Liver (tissue), 8 donors: ENCODE measurements at regions not wholly inside any gene's neighbourhood (a gene's known extent, or its start where the extent isn't known, plus 50 kb on each side); places are given as distances from the start of the nearest gene placed in this dataset.

Source experiments
- DNase-seq: peaks from one replicate; pipeline ENCODE4 v3.0.0-alpha.2; 2017; ENCODE audit warnings: low spot score
- H3K27ac ChIP-seq, 2 donors: one replicate each; pipeline ENCODE4 v1.7.0; 2013; ENCODE audit warnings: inconsistent platforms in 2 of 2, low read length in 2 of 2, control low read depth in 1 of 2, low read depth in 1 of 2, mild to moderate bottlenecking in 1 of 2
- H3K27me3 ChIP-seq, 4 donors: one replicate each; pipeline versions ENCODE4 v1.6.1 to v1.7.0; 2013; ENCODE audit warnings: low read length in 3 of 4, inconsistent platforms in 1 of 4, mild to moderate bottlenecking in 1 of 4, moderate library complexity in 1 of 4; ENCODE audit not compliant: control insufficient read depth in 4 of 4, insufficient read depth in 4 of 4
- H3K36me3 ChIP-seq, 4 donors: one replicate each; pipeline versions ENCODE4 v1.6.1 to v1.7.0; 2013; ENCODE audit warnings: low read length in 3 of 4, mild to moderate bottlenecking in 3 of 4, low read depth in 1 of 4, moderate library complexity in 1 of 4; ENCODE audit not compliant: control insufficient read depth in 4 of 4, insufficient read depth in 3 of 4
- H3K4me1 ChIP-seq, 4 donors: one replicate each; pipeline versions ENCODE4 v1.6.1 to v1.7.0; 2013; ENCODE audit warnings: low read length in 3 of 4, mild to moderate bottlenecking in 3 of 4, moderate library complexity in 1 of 4; ENCODE audit not compliant: control insufficient read depth in 4 of 4, insufficient read depth in 4 of 4
- H3K4me3 ChIP-seq, 3 donors: one replicate each; pipeline versions ENCODE4 v1.6.1 to v1.7.0; 2013; ENCODE audit warnings: low read length in 3 of 3, control low read depth in 1 of 3, low read depth in 1 of 3, mild to moderate bottlenecking in 1 of 3
- H3K9ac ChIP-seq, 2 donors: one replicate each; pipeline ENCODE4 v1.7.0; 2013; ENCODE audit warnings: low read length in 2 of 2, mild to moderate bottlenecking in 2 of 2, moderate library complexity in 2 of 2, control low read depth in 1 of 2, low read depth in 1 of 2
- H3K9me3 ChIP-seq, 4 donors: one replicate each; pipeline versions ENCODE4 v1.6.1 to v1.7.0; 2013; ENCODE audit warnings: low read length in 3 of 4; ENCODE audit not compliant: control insufficient read depth in 4 of 4
- ATF3 ChIP-seq: IDR thresholded peaks from 2 replicates; pipeline ENCODE4 v1.6.1; 2016; ENCODE audit warnings: antibody characterized with exemption
- CTCF ChIP-seq: fragments of 150-350 bp; IDR thresholded peaks from 2 replicates; pipeline ENCODE4 v1.5.1; 2017; ENCODE audit warnings: improper control_type of control experiment, low read depth, low read length; ENCODE audit not compliant: missing input control
- EGR1 ChIP-seq, 2 donors: IDR thresholded peaks; 2 replicates each; pipeline ENCODE4 v1.6.1; 2016 to 2018; ENCODE audit warnings: antibody characterized with exemption in 2 of 2, low read depth in 2 of 2
- FOXA1 ChIP-seq: IDR thresholded peaks from 2 replicates; pipeline ENCODE4 v1.6.1; 2016; ENCODE audit warnings: antibody characterized with exemption
- FOXA2 ChIP-seq: IDR thresholded peaks from 2 replicates; pipeline ENCODE4 v1.6.1; 2016; ENCODE audit warnings: antibody characterized with exemption
- GABPA ChIP-seq, 2 donors: IDR thresholded peaks in 1 of 2; conservative IDR thresholded peaks in 1 of 2; 2 replicates each; pipeline ENCODE4 v1.6.1; 2016; ENCODE audit warnings: antibody characterized with exemption in 2 of 2, mild to moderate bottlenecking in 1 of 2, moderate library complexity in 1 of 2
- HNF4A ChIP-seq, 2 donors: conservative IDR thresholded peaks; 2 replicates each; pipeline ENCODE4 v1.6.1; 2016; ENCODE audit warnings: antibody characterized with exemption in 2 of 2, mild to moderate bottlenecking in 2 of 2
- HNF4G ChIP-seq: IDR thresholded peaks from 2 replicates; pipeline ENCODE4 v1.6.1; 2016; ENCODE audit warnings: antibody characterized with exemption
- JUND ChIP-seq, 2 donors: IDR thresholded peaks; 2 replicates each; pipeline ENCODE4 v1.6.1; 2016; ENCODE audit warnings: antibody characterized with exemption in 2 of 2
- MAX ChIP-seq: IDR thresholded peaks from 2 replicates; pipeline ENCODE4 v1.6.1; 2016; ENCODE audit warnings: antibody characterized with exemption
- NR2F2 ChIP-seq: IDR thresholded peaks from 2 replicates; pipeline ENCODE4 v1.6.1; 2016; ENCODE audit warnings: antibody characterized with exemption
- RAD21 ChIP-seq, 2 donors: IDR thresholded peaks; 2 replicates each; pipeline ENCODE4 v1.6.1; 2016; ENCODE audit warnings: antibody characterized with exemption in 2 of 2, mild to moderate bottlenecking in 2 of 2
- REST ChIP-seq: IDR thresholded peaks from 2 replicates; pipeline ENCODE4 v1.6.1; 2016; ENCODE audit warnings: antibody characterized with exemption, mild to moderate bottlenecking
- RXRA ChIP-seq, 2 donors: IDR thresholded peaks; 2 replicates each; pipeline ENCODE4 v1.6.1; 2017 to 2018; ENCODE audit warnings: antibody characterized with exemption in 2 of 2, mild to moderate bottlenecking in 1 of 2
- SP1 ChIP-seq: IDR thresholded peaks from 2 replicates; pipeline ENCODE4 v1.6.1; 2018; ENCODE audit warnings: antibody characterized with exemption, mild to moderate bottlenecking
- TAF1 ChIP-seq: conservative IDR thresholded peaks from 2 replicates; pipeline ENCODE4 v1.6.1; 2016; ENCODE audit warnings: antibody characterized with exemption, mild to moderate bottlenecking
- YY1 ChIP-seq: IDR thresholded peaks from 2 replicates; pipeline ENCODE4 v1.6.1; 2016; ENCODE audit warnings: antibody characterized with exemption, mild to moderate bottlenecking
- ZBTB33 ChIP-seq: IDR thresholded peaks from 2 replicates; pipeline ENCODE4 v1.6.1; 2016; ENCODE audit warnings: antibody characterized with exemption
- WGBS: extraction: QIAGEN DNeasy Blood & Tissue Kit; methylation state at CpG from one replicate; pipeline ENCODE4 v1.1.7; 2013; 5-methylcytosine and 5-hydroxymethylcytosine counted together
- donor health status: healthy.
- donor health status: healthy.
- donor health status: healthy.
- donor health status: healthy.
- donor health status: healthy.

- DNase-seq = no peak
- no peaks in the 10 kb centered on the region for H3K9me3 ChIP-seq
- 78% methylated on average over 4 of the region's 4 CpGs for WGBS
- H3K9ac ChIP-seq = no peak overlapping the region
- H3K4me3 ChIP-seq = no peak overlapping the region
- no peaks in the 10 kb centered on the region for H3K27me3 ChIP-seq
- TF ChIP-seq SP1 (no peak), FOXA2 (no peak), ATF3 (no peak)
- H3K4me1 ChIP-seq = no peaks in the 10 kb centered on the region
- no peaks in the 10 kb centered on the region for H3K36me3 ChIP-seq
- no peak overlapping the region for H3K27ac ChIP-seq
Measured at GRCh38 chr14:29351996-29352705, 575.5 kb downstream of the PRKD1 start.

GRCh38 chr14:29352706-29353080 lies 575.0 kb downstream of the PRKD1 start:
- WGBS = 63% methylated on average over 1 of the region's 1 CpG
- Histone ChIP-seq H3K36me3 (no peaks in the 10 kb centered on the region), H3K9me3 (no peaks in the 10 kb centered on the region), H3K4me3 (no peak overlapping the region), H3K9ac (no peak overlapping the region), H3K27ac (no peak overlapping the region), H3K4me1 (no peaks in the 10 kb centered on the region), H3K27me3 (no peaks in the 10 kb centered on the region)
- no peak for DNase-seq
- TF ChIP-seq JUND (IDR thresholded peaks at IDR 0.05) = no peak
- no peak for TF ChIP-seq RXRA (IDR thresholded peaks at IDR 0.05)

- Histone ChIP-seq H3K36me3 (no peaks in the 10 kb centered on the region), H3K9me3 (no peaks in the 10 kb centered on the region), H3K4me1 (no peaks in the 10 kb centered on the region), H3K9ac (no peak overlapping the region), H3K27ac (no peak overlapping the region), H3K27me3 (no peaks in the 10 kb centered on the region), H3K4me3 (no peak overlapping the region)
- no peak for DNase-seq
- 89% methylated on average over 5 of the region's 5 CpGs for WGBS
- TF ChIP-seq FOXA1 = no peak
- TF ChIP-seq RXRA (IDR thresholded peaks at IDR 0.05) = no peak
- no peak for TF ChIP-seq MAX
- TF ChIP-seq RAD21 (IDR thresholded peaks at IDR 0.05) = no peak
- TF ChIP-seq YY1 = no peak
- TF ChIP-seq SP1 = no peak
- TF ChIP-seq NR2F2 = no peak
- TF ChIP-seq HNF4G = no peak
- no peak for TF ChIP-seq ATF3
- TF ChIP-seq EGR1 (IDR thresholded peaks at IDR 0.05; ENCODE audit: low read depth in 2 of 2) = no peak
- TF ChIP-seq ZBTB33 = no peak
- no peak for TF ChIP-seq REST
- TF ChIP-seq TAF1 = no peak
- no peak for TF ChIP-seq FOXA2
- no peak for TF ChIP-seq JUND (IDR thresholded peaks at IDR 0.05)
- no peak for TF ChIP-seq CTCF
- TF ChIP-seq GABPA (IDR thresholded peaks at IDR 0.05 in 1 of 2, conservative IDR thresholded peaks at IDR 0.05 in 1 of 2) = no peak
- TF ChIP-seq HNF4A (conservative IDR thresholded peaks at IDR 0.05) = no peak
Measured at GRCh38 chr14:29353513-29353912, 574.1 kb downstream of the PRKD1 start.
